ENCODE measurements at regions not wholly inside any gene's neighbourhood (a gene's known extent, or its start where the extent isn't known, plus 50 kb on each side); places are given as distances from the start of the nearest gene placed in this dataset.

DNA sequence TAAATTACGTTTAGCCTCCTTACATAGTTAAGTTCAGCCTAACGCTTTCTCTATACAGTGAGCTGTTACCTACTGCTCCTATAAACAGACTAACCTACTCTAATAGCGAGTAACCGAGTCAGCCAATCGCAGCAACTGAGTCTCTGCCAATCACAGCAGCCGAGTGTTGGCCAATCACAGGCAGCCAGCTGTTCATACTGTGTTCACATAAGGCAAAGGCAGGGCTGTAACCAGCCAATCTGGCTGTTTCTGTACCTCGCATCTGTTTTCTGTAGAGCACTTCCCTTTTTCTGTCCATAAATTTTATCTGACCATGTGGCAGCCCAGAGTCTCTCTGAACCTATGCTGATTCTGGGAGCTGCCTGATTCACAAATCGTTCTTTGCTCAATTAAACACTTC lies 263.9 kb upstream of the JARID2 start:
- intact Hi-C loops (cut with DNase I) = no loop called here
- no peak for TF ChIP-seq EP300 (IDR thresholded peaks at IDR 0.05)
- no peak for TF ChIP-seq POLR2A (IDR thresholded peaks at IDR 0.05)
- TF ChIP-seq, protein P1, sequence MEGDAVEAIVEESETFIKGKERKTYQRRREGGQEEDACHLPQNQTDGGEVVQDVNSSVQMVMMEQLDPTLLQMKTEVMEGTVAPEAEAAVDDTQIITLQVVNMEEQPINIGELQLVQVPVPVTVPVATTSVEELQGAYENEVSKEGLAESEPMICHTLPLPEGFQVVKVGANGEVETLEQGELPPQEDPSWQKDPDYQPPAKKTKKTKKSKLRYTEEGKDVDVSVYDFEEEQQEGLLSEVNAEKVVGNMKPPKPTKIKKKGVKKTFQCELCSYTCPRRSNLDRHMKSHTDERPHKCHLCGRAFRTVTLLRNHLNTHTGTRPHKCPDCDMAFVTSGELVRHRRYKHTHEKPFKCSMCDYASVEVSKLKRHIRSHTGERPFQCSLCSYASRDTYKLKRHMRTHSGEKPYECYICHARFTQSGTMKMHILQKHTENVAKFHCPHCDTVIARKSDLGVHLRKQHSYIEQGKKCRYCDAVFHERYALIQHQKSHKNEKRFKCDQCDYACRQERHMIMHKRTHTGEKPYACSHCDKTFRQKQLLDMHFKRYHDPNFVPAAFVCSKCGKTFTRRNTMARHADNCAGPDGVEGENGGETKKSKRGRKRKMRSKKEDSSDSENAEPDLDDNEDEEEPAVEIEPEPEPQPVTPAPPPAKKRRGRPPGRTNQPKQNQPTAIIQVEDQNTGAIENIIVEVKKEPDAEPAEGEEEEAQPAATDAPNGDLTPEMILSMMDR (IDR thresholded peaks at IDR 0.05) = no peak
- 85 to 89% (median 86%) methylated on average over 8 of the region's 8 CpGs for WGBS, 3 donors

DNA sequence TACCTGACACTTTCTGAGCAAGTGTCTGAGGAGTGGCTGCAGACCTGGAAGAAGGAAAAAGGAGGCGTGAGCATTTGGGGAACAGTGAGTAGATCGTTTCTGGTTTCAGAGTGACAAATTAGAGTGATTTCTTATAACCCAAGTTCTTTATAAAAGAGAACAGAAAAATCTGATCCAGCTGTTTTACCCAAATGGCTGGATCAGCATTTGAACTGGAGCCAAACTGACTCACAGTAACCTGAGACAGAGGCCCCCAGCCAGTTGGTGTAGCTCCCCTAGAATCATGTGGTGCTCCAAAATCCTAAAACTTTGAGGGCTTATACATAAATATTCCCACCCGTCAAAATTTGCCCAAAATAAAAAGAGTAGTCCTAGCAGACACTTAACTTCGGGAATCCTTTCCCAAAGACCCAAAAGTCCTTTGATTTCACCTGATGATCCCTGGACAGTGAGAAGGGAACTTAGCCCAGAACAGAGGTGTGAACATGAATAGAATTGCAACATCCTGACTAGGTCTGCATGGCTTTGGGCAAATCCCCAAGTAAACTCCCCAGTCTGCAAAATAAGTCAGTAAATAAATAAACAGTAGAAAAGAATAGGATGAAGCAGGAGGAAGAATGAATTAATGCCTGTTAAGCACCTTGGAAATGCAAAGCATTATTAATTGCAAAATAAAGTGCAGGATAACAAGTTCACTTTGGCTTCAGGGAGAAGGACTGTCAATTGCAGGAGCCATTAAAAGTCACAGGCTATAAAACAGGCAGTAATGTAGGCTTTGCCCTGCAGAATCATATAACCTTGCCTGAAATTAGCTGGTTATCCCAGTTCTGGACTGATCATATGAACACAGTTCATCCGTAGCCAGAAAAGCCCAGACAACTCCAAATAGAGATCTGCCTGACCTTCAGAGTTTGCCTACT lies 262.0 kb upstream of the JARID2 start:
- no peaks in the 10 kb centered on the region for H3K9me3 ChIP-seq
- intact Hi-C loops (cut with DNase I) = no loop called here
- no peaks in the 10 kb centered on the region for H3K36me3 ChIP-seq
- no peak overlapping the region for H3K27ac ChIP-seq
- WGBS, 3 donors = 47 to 62% (median 62%) methylated on average over 5 of the region's 5 CpGs
- H3K4me3 ChIP-seq = no peak overlapping the region
- TF ChIP-seq EP300 (IDR thresholded peaks at IDR 0.05) (no peak), POLR2A (IDR thresholded peaks at IDR 0.05) (no peak)
- TF ChIP-seq, protein P1 (IDR thresholded peaks at IDR 0.05) = no peak
- H3K27me3 ChIP-seq = no peaks in the 10 kb centered on the region
- DNase-seq = no peak
- no peaks in the 10 kb centered on the region for H3K4me1 ChIP-seq (ENCODE audit: insufficient read depth)

More for the DNA sequence above, 263.9 kb upstream of the JARID2 start:
- Histone ChIP-seq H3K36me3 (no peaks in the 10 kb centered on the region), H3K27me3 (no peaks in the 10 kb centered on the region), H3K9me3 (no peaks in the 10 kb centered on the region), H3K4me3 (no peak overlapping the region), H3K27ac (no peak overlapping the region), H3K4me1 (ENCODE audit: insufficient read depth) (no peaks in the 10 kb centered on the region)
- DNase-seq = no peak

DNA sequence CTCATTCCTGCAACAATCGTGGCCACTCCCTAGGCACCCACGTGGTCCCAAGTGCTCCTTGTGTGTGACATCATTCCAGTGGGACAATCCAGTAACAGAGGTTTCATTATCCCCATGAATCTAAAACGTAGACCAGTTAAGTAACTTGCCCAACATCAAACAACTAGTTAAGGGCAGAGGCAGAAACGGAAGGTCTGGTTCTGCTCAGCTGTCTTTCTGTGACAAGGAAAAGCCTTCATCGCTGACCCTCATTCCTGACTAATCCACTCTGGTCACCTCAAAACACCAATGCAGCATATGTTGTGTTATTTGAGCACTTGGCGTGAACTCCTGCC lies 261.4 kb upstream of the JARID2 start:
- Histone ChIP-seq H3K9me3 (no peaks in the 10 kb centered on the region), H3K36me3 (no peaks in the 10 kb centered on the region), H3K4me3 (no peak overlapping the region), H3K4me1 (ENCODE audit: insufficient read depth) (no peaks in the 10 kb centered on the region), H3K27ac (no peak overlapping the region), H3K27me3 (no peaks in the 10 kb centered on the region)
- intact Hi-C loops (cut with DNase I) = no loop called here
- DNase-seq = peak in 1 of 5 donors; percentile 10
- WGBS, 3 donors = 14 to 28% (median 22%) methylated on average over 6 of the region's 6 CpGs
- TF ChIP-seq POLR2A (IDR thresholded peaks at IDR 0.05) (no peak), EP300 (IDR thresholded peaks at IDR 0.05) (no peak)
- TF ChIP-seq, protein P1 (IDR thresholded peaks at IDR 0.05) = no peak

DNA sequence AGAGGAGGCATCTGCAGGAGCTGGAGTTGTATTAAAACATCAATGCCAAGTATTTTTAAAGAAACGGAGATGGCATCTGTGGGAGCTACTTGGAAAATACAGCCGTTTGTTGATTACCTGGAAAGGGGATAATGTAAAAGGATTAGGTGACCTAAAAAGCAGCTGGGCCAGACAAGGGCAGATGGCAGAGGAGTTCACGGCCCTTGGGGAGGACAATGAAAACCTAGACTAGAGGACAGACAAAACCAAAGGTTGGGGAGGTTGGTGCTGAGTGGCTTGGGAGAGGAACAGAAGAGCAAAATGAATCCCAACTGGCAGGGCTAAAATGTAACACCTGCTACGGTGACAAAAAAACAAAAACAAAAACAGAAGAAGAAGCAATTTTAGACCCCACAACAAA lies 260.5 kb upstream of the JARID2 start:
- DNase-seq = no peak
- Histone ChIP-seq H3K36me3 (no peaks in the 10 kb centered on the region), H3K27ac (no peak overlapping the region), H3K9me3 (no peaks in the 10 kb centered on the region), H3K4me3 (no peak overlapping the region), H3K4me1 (ENCODE audit: insufficient read depth) (no peaks in the 10 kb centered on the region), H3K27me3 (no peaks in the 10 kb centered on the region)
- TF ChIP-seq EP300 (IDR thresholded peaks at IDR 0.05) (no peak), POLR2A (IDR thresholded peaks at IDR 0.05) (no peak)
- TF ChIP-seq, protein P1 (IDR thresholded peaks at IDR 0.05) = no peak
- 78 to 88% (median 79%) methylated on average over 4 of the region's 4 CpGs for WGBS, 3 donors
- intact Hi-C loops (cut with DNase I) = no loop called here
